ENCODE measurements at regions not wholly inside any gene's neighbourhood (a gene's known extent, or its start where the extent isn't known, plus 50 kb on each side); places are given as distances from the start of the nearest gene placed in this dataset.
A peak's percentile ranks its signal among the peaks of the same experiment; 100 is the strongest.

GRCh38 chr4:38318737-38319455 is 345.1 kb upstream of the KLF3 start:
- Histone ChIP-seq H3K27me3 (no peaks in the 10 kb centered on the region), H3K36me3 (no peaks in the 10 kb centered on the region), H3K4me1 (peaks cover 2 to 24% (median 12%) of the 10 kb centered on the region in 3 donors), H3K9me3 (no peaks in the 10 kb centered on the region), H3K27ac (peak overlapping the region; percentile 76 to 84 (median 80)), H3K4me3 (peak overlapping the region; percentile 18 to 43)
- WGBS, 2 donors (ENCODE audit: low coverage in 1 of 2), result 2 to 6% methylated on average over 13 to 16 of the region's 22 CpGs
- ATAC-seq, result peak; percentile 97
- TF ChIP-seq POLR2A (IDR thresholded peaks at IDR 0.05), result no peak
- peak; percentile 64 for TF ChIP-seq POLR2AphosphoS5 (IDR thresholded peaks at IDR 0.05)
- TF ChIP-seq CTCF (IDR thresholded peaks at IDR 0.05), result peak in 1 of 4 experiments; percentile 39
- TF ChIP-seq EP300 (IDR thresholded peaks at IDR 0.05), result no peak

GRCh38 chr4:38319456-38320342 is 344.3 kb upstream of the KLF3 start:
- peak; percentile 97 to 99 (median 98) for TF ChIP-seq CTCF (IDR thresholded peaks at IDR 0.05)
- TF ChIP-seq POLR2AphosphoS5 (IDR thresholded peaks at IDR 0.05), result peak; percentile 56
- no peak for TF ChIP-seq POLR2A (IDR thresholded peaks at IDR 0.05)
- TF ChIP-seq EP300 (IDR thresholded peaks at IDR 0.05), result no peak
- Histone ChIP-seq H3K4me1 (peaks cover 2 to 24% (median 12%) of the 10 kb centered on the region in 3 donors), H3K27ac (peak overlapping the region; percentile 76 to 84 (median 80)), H3K27me3 (no peaks in the 10 kb centered on the region), H3K36me3 (no peaks in the 10 kb centered on the region), H3K9me3 (no peaks in the 10 kb centered on the region), H3K4me3 (peak overlapping the region; percentile 18 to 43)
- ATAC-seq, result peak; percentile 81
- 15 to 32% methylated on average over 9 to 13 of the region's 17 CpGs for WGBS, 2 donors (ENCODE audit: low coverage in 1 of 2)

- TF ChIP-seq POLR2AphosphoS5 (IDR thresholded peaks at IDR 0.05), result no peak
- no peak for TF ChIP-seq EP300 (IDR thresholded peaks at IDR 0.05)
- no peaks in the 10 kb centered on the region for H3K9me3 ChIP-seq
- H3K36me3 ChIP-seq, result no peaks in the 10 kb centered on the region
- H3K27ac ChIP-seq, result peak overlapping the region; percentile 32 to 84 (median 74)
- peaks cover 2 to 24% (median 12%) of the 10 kb centered on the region in 3 donors for H3K4me1 ChIP-seq
- H3K4me3 ChIP-seq, result no peak overlapping the region
- no peaks in the 10 kb centered on the region for H3K27me3 ChIP-seq
- 72% methylated on average over 4 to 5 of the region's 5 CpGs for WGBS, 2 donors (ENCODE audit: low coverage in 1 of 2)
- ATAC-seq, result no peak
Observed at GRCh38 chr4:38320343-38320695, 343.7 kb upstream of the KLF3 start.

- Histone ChIP-seq H3K27me3 (no peaks in the 10 kb centered on the region), H3K4me1 (peaks cover 2 to 24% (median 12%) of the 10 kb centered on the region in 3 donors), H3K36me3 (no peaks in the 10 kb centered on the region), H3K27ac (peak overlapping the region in 2 of 4 donors; percentile 83 to 84), H3K9me3 (no peaks in the 10 kb centered on the region), H3K4me3 (no peak overlapping the region)
- WGBS, 2 donors (ENCODE audit: low coverage in 1 of 2), result 74 to 81% methylated on average over 4 of the region's 4 CpGs
- no peak for ATAC-seq
- TF ChIP-seq CTCF (IDR thresholded peaks at IDR 0.05) (no peak), POLR2AphosphoS5 (IDR thresholded peaks at IDR 0.05) (no peak), EP300 (IDR thresholded peaks at IDR 0.05) (no peak), POLR2A (IDR thresholded peaks at IDR 0.05) (no peak)
Observed at GRCh38 chr4:38320833-38321232, 343.2 kb upstream of the KLF3 start.

GRCh38 chr4:38322714-38323113 is 341.3 kb upstream of the KLF3 start:
- ATAC-seq, result no peak
- WGBS, 2 donors (ENCODE audit: low coverage in 1 of 2), result 0% methylated on average over 1 of the region's 4 CpGs; no CpG with 5 or more reads in 1 of the 2 donors

More at GRCh38 chr4:38322714-38323113, 341.3 kb upstream of the KLF3 start:
- Histone ChIP-seq H3K36me3 (no peaks in the 10 kb centered on the region), H3K27me3 (no peaks in the 10 kb centered on the region), H3K9me3 (no peaks in the 10 kb centered on the region), H3K4me1 (peaks cover 2 to 24% (median 12%) of the 10 kb centered on the region in 3 donors), H3K27ac (no peak overlapping the region), H3K4me3 (no peak overlapping the region)
- TF ChIP-seq EP300 (IDR thresholded peaks at IDR 0.05), result no peak
- TF ChIP-seq CTCF (IDR thresholded peaks at IDR 0.05), result no peak
- no peak for TF ChIP-seq POLR2A (IDR thresholded peaks at IDR 0.05)
- TF ChIP-seq POLR2AphosphoS5 (IDR thresholded peaks at IDR 0.05), result no peak

All from gastroesophageal sphincter (tissue), 4 donors.